ENCODE measurements at regions not wholly inside any gene's neighbourhood (a gene's known extent, or its start where the extent isn't known, plus 50 kb on each side); places are given as distances from the start of the nearest gene placed in this dataset.
"Not testable (repeated sequence)": the region's sequence is repeated elsewhere in the genome, so short reads cannot be mapped to it uniquely, and the experiment has no call there.

- no peak for DNase-seq (ENCODE audit: low spot score)
Measured at GRCh38 chrX:121649417-121649816, 602.0 kb downstream of the GLUD2 start.

DNA sequence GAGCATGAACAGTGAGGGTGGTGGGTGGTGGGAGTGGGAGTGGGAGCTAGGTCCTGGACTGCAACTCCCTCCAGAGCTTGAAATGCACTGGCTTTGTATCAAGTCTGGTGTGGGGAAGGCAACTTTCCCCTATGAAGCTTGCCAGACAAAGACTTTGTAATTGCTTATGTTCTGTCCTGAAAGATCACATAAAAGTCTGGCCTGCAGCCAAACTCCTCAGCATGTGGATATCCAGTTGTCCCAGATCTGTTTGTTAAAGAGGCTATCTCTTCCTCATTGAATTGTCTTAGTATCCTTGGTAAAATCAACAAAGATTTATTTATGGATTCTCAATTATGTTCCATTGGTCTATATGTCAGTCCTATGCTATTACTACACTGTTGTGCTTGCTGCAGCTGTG, 607.9 kb downstream of the GLUD2 start:
- DNase-seq (ENCODE audit: low spot score): no peak

DNA sequence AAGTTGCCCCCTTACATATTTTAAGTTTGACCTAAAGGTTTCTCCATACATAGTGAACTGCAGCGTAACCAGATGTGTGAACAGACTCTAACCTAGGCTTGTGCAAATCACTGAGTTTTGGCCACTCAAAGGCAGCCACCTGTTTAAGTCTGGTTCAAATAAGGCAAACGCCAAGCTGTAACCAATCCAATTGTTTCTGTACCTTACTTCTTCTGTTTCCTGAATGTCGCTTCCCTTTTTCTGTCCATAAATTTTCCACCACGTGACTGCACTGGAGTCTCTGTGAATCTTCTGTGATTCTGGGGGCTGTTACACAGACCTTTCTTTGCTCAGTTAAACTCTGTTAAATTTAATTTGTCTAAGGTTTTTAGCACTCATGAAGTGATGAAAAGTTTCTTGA, 618.8 kb downstream of the GLUD2 start:
- no peak for DNase-seq (ENCODE audit: low spot score)

DNA sequence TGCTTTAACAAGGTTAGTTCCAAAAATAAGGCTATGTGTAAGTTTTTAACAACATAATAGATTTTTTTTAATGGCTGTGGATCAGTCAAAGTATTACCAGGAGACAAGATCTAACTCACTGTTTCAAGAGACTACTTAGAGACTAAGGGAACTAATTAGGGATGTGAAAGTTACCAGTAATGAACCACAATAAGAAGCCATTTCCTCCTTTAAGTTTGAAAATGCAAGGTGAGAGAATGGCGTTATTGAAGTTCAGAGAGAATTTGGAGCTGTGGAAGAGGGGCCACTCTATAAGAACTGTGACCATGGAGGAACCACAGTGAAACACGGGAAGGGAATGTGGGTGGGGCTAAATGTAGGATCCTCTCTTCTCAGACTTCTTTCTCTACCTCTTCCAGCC, 624.2 kb downstream of the GLUD2 start:
- no peak for DNase-seq (ENCODE audit: low spot score)

DNA sequence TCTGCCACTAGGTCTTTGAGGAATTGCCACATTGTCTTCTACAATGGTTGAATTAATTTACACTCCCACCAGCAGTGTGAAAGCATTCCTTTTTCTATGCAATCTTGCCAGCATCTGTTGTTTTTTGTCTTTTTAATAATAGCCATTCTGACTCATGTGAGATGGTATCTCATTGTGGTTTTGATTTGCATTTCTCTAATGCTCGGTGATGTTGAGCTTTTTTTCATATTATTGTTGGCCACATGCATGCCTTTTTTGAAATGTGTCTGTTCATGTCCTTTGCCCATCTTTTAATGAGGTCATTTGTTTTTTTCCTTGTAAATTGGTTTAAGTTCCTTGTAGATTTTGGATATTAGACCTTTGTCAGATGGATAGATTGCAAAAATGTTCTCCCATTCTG, 661.8 kb downstream of the GLUD2 start:
- not testable (repeated sequence) for DNase-seq (ENCODE audit: low spot score)

GRCh38 chrX:121733514-121733913, 686.1 kb downstream of the GLUD2 start:
- DNase-seq (ENCODE audit: low spot score): no peak

- no peak for DNase-seq (ENCODE audit: low spot score)
Measured at GRCh38 chrX:121746105-121746504, 698.7 kb downstream of the GLUD2 start.

DNA sequence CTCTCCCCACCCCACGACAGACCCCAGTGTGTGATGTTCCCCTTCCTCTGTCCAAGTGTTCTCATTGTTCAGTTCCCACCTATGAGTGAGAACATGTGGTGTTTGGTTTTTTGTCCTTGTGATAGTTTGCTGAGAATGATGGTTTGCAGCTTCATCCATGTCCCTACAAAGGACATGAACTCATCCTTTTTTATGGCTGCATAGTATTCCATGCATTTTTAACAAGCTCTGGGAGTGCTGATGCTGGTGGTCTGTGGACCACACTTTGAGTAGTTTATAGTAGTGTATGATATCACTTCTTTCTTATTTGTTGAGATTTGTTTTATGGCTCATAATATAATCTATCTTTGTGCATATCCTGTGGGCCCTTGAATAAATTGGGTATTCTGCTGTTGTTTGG, 706.2 kb downstream of the GLUD2 start:
- DNase-seq (ENCODE audit: low spot score): not testable (repeated sequence)

DNA sequence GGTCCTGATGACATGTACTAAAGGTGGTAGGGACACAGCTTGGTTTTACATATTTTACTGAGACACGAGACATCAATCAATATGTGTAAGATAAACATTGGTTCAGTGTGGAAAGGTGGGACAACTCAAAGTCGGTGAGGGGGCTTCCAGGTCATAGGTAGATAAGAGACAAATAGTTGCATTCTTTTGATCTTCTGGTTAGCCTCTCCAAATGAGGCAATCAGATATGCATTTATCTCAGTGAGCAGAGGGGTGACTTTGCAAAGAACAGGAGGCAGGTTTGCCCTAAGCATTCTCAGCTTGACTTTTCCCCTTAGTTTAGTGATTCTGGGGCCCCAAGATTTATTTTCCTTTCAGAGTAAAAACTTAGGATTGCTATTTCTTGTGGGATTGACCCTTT, 706.9 kb downstream of the GLUD2 start:
- no peak for DNase-seq (ENCODE audit: low spot score)

GRCh38 chrX:121755541-121755940, 708.1 kb downstream of the GLUD2 start:
- no peak for DNase-seq (ENCODE audit: low spot score)

GRCh38 chrX:121761845-121762244, 714.4 kb downstream of the GLUD2 start:
- no peak for DNase-seq (ENCODE audit: low spot score)

GRCh38 chrX:121763671-121764070, 716.3 kb downstream of the GLUD2 start:
- no peak for DNase-seq (ENCODE audit: low spot score)

DNA sequence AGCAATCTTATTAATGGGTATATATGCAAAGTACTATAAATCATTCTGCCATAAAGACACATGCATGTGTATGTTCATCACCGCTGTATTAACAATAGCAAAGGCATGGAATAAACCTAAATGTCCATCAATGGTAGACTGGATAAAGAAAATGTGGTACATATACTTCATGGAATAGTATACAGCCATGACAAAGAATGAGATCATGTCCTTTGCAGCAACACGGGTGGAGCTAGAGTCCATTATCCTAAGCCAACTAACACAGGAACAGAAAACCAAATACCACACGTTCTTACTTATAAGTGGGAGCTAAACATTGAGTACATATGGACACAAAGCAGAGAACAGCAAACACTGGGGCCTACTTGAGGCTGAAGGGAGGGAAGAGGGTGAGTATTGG, 720.8 kb downstream of the GLUD2 start:
- not testable (repeated sequence) for DNase-seq (ENCODE audit: low spot score)

DNA sequence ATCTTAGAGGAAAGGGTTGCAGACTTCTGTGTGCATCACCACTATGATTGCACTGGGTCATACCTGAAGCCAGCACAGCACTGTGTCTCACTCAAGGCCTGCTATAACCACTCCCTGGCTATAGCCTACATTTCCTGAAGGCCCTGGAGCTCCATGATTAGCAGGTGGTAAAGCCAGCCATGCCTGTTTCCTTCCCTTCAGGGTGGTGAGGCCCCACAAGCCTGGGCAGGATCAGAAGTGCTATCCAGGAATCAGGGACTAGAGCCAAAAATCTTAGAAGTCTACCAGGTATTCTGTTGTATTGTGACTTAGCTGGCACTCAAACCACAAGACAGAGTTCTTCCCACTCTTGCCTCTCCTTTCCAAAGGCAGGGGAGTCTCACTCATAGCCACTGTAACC, 734.6 kb downstream of the GLUD2 start:
- no peak for DNase-seq (ENCODE audit: low spot score)

GRCh38 chrX:121782544-121782943, 735.1 kb downstream of the GLUD2 start:
- DNase-seq (ENCODE audit: low spot score): no peak

DNA sequence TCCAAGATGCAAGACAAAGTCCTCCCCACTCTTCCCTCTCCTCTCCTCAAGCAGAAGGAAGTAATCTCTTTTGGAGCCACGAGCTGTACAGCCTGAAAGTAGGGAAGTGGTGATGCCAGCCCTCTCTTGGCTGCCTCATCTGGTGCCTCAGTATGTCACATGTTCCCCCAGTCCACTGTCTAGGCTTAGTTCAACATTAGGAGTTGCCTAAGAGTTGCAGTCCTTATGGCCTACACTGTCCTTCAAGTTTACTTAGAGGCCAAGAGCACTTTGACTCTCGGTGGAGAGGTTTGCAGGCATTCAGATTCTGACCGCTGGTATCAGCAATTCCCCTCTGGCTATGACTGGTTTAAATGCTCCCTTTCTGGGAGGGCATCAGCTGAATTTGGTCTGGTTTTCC, 735.6 kb downstream of the GLUD2 start:
- no peak for DNase-seq (ENCODE audit: low spot score)

DNA sequence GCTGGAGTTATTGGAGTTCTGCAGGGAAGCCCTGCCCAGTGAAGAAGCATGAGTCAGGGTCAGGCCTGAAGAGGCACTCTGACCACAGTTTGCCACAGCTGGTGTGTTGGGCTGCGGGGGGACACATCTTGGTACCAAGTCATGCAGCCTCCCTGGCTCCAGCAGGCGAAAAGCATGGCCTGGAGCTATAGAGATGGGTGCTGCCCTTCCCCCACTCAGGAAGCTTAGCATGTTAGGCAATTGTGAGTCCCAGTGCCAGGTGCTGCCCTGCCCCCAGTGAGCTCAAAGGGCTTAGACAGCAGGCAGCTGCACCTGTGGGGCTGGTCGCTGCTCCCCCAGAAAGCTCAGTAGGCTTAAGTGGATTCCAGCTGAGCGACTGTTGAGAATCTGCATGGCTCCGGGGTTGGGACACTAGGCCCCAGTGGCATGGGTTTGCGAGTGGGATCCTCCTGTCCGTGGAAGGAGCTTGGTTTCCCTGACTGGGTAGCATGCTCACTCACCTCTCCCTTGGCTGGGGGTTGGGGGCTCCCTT, 755.5 kb downstream of the GLUD2 start:
- DNase-seq (ENCODE audit: low spot score): no peak

DNA sequence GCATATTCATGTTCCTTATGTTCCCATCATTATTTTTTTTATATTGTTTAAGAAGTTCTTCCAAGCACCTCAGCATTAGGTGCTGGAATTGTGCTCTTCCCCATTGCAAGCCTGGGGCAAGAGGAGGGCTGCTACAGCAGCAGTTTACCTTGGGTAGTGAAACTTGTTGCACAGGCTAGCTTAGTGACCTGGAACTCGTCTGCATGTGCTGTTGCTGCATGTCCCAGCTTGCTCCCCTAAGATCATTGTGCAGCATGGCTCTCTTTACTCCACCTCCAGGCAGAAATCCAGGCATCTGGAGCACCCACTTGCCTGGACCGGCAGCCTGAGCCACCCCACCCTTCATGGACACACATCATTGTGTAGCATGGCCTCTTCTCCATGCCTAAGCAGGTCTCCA, 776.0 kb downstream of the GLUD2 start:
- DNase-seq (ENCODE audit: low spot score): no peak

GRCh38 chrX:121831601-121832000, 784.2 kb downstream of the GLUD2 start:
- no peak for DNase-seq (ENCODE audit: low spot score)

- no peak for DNase-seq (ENCODE audit: low spot score)
Measured at GRCh38 chrX:121832446-121832845, 785.0 kb downstream of the GLUD2 start.

- no peak for DNase-seq (ENCODE audit: low spot score)
Measured at GRCh38 chrX:121836000-121836399, 788.6 kb downstream of the GLUD2 start.

DNA sequence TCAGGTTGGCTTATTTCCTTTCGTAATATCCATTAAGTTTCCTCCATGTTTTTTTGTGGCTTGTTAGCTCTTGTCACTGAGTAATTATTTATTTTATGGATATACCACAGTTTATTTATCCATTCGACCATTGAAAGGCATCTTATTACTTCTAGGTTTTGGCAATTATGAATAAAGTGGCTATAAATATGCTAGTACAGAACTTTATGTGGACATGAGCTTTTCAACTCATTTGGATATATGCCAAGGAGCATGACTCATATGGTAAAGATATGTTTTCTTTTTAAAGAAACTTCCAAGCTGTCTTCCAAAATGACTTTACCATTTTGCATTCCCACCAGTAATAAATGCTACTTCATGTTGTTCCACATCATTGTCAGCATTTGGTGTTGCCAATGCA, 803.6 kb downstream of the GLUD2 start:
- no peak for DNase-seq (ENCODE audit: low spot score)

- no peak for DNase-seq (ENCODE audit: low spot score)
Measured at GRCh38 chrX:121853762-121854613, 806.6 kb downstream of the GLUD2 start.

DNA sequence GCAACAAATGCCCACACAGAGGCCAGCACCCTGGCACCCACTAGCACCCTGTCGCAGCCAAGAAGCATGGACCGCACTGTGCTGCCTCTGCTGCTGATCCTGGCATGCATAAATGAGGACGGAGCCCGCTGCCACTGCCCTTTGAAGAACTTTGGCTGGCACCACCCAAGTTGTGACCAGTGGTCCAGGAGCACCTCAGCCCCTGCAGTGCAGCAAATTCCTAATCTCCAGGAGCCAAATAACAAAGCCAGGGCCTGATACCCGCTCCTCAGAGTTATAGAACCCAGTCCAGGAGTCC, 807.2 kb downstream of the GLUD2 start:
- DNase-seq (ENCODE audit: low spot score): no peak

All from hepatic stellate cell (primary cell).